ENCODE measurements at regions not wholly inside any gene's neighbourhood (a gene's known extent, or its start where the extent isn't known, plus 50 kb on each side); places are given as distances from the start of the nearest gene placed in this dataset.

DNA sequence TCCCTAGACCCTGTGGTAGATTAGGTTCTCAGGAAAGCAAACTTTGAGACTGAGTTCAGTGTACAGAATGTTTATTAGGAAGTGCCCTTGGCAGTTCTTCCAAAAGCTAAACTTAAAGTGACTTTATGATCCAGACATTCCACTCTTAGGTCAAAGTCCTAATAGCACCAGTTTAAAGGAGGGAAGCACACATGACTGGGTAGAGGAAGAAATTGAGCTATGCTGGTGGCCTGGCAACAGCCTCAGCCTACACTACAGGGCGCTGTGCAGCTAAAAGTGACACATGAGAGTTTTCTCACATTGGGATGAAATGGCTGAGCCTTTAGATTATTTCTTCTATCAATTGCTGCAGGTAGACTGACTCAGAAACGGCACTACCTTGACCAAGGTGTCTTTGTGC is 280.4 kb downstream of the BRINP2 start:
- Histone ChIP-seq H4K20me1 (ENCODE audit: insufficient read depth, low read length) (no peaks in the 10 kb centered on the region), H3K36me3 (ENCODE audit: insufficient read depth, low read length) (no peaks in the 10 kb centered on the region), H3K4me1 (ENCODE audit: insufficient read depth, low read length, poor library complexity, severe bottlenecking) (no peaks in the 10 kb centered on the region), H3K79me2 (ENCODE audit: insufficient read depth, low read depth, low read length) (no peaks in the 10 kb centered on the region), H3K27ac (ENCODE audit: low read depth, low read length, poor library complexity, severe bottlenecking) (no peak overlapping the region), H3K9me3 (ENCODE audit: low read length) (no peaks in the 10 kb centered on the region), H3K4me3 (ENCODE audit: low read depth, low read length, poor library complexity, severe bottlenecking) (no peak overlapping the region), H2AFZ (ENCODE audit: low read length) (no peak overlapping the region), H3K4me2 (ENCODE audit: low read length) (no peak overlapping the region), H3K9me2 (ENCODE audit: insufficient read depth, low read length) (no peaks in the 10 kb centered on the region)
- POLR2A ChIA-PET = no interaction called here
- DNase-seq (ENCODE audit: low spot score) = no peak
- no TSS peak for BruUV-seq (replicated peaks)
- CTCF ChIA-PET (ENCODE audit: unreplicated experiment) = no interaction called here
- intact Hi-C loops (cut with micrococcal nuclease; ENCODE audit: unreplicated experiment) = no loop called here
- TF ChIP-seq CTCF (conservative IDR thresholded peaks at IDR 0.05; ENCODE audit: low read length) (no peak), EZH2phosphoT487 (IDR thresholded peaks at IDR 0.05; ENCODE audit: borderline replicate concordance, low read depth, low read length) (no peak)

GRCh38 chr1:177448652-177449357 is 278.0 kb downstream of the BRINP2 start:
- POLR2A ChIA-PET = interaction anchor here (0.7 to 1.0 kb wide), 3 partner anchors 9 to 26 kb away, joined by 3 to 4 read pairs (median 3); no protein-coding TSS in a partner anchor
- CTCF ChIA-PET (ENCODE audit: unreplicated experiment) = no interaction called here
- TF ChIP-seq CTCF (conservative IDR thresholded peaks at IDR 0.05; ENCODE audit: low read length) (no peak), EZH2phosphoT487 (IDR thresholded peaks at IDR 0.05; ENCODE audit: borderline replicate concordance, low read depth, low read length) (no peak)

DNA sequence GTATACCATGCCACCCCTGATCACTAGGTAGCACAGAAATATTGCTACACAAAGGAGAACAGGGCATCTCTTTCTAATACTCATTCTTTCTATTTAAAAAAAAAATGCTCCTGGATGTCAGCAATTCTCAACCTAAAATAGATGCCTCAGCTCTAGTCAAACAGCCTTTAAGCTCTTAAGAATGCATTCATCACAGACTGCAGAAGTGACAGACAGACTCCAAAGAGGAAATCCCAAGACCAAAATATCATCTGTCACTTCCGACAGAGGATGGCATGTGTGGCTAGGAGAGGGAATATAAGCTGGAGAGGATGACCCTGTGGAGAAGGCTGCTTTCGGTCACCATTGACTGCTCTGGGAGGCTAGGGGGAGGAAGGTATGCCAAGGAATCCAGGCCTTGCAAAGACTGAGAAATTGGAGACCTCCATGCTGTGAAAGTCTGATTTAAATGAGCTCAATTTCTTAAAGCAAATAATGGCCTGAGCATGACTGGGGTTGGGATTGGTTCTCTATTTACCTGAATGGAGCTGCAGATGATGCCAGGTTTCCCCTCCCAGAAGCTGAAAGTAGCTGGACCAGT is 277.4 kb downstream of the BRINP2 start:
- Histone ChIP-seq H3K9me2 (ENCODE audit: insufficient read depth, low read length) (no peaks in the 10 kb centered on the region), H3K36me3 (ENCODE audit: insufficient read depth, low read length) (no peaks in the 10 kb centered on the region), H4K20me1 (ENCODE audit: insufficient read depth, low read length) (no peaks in the 10 kb centered on the region), H3K27ac (ENCODE audit: low read depth, low read length, poor library complexity, severe bottlenecking) (no peak overlapping the region), H3K9me3 (ENCODE audit: low read length) (no peaks in the 10 kb centered on the region), H3K4me3 (ENCODE audit: low read depth, low read length, poor library complexity, severe bottlenecking) (no peak overlapping the region), H2AFZ (ENCODE audit: low read length) (no peak overlapping the region), H3K79me2 (ENCODE audit: insufficient read depth, low read depth, low read length) (no peaks in the 10 kb centered on the region), H3K4me2 (ENCODE audit: low read length) (no peak overlapping the region), H3K4me1 (ENCODE audit: insufficient read depth, low read length, poor library complexity, severe bottlenecking) (no peaks in the 10 kb centered on the region)
- intact Hi-C loops (cut with micrococcal nuclease; ENCODE audit: unreplicated experiment) = no loop called here
- no peak for DNase-seq (ENCODE audit: low spot score)
- BruUV-seq (replicated peaks) = no TSS peak
- TF ChIP-seq EZH2phosphoT487 (IDR thresholded peaks at IDR 0.05; ENCODE audit: borderline replicate concordance, low read depth, low read length) (no peak), CTCF (conservative IDR thresholded peaks at IDR 0.05; ENCODE audit: low read length) (no peak)
- CTCF ChIA-PET (ENCODE audit: unreplicated experiment) = no interaction called here
- POLR2A ChIA-PET = interaction anchor here (0.7 to 1.0 kb wide), 2 partner anchors 8 to 16 kb away, joined by 3 to 4 read pairs; no protein-coding TSS in a partner anchor

More at GRCh38 chr1:177448652-177449357, 278.0 kb downstream of the BRINP2 start:
- intact Hi-C loops (cut with micrococcal nuclease; ENCODE audit: unreplicated experiment) = no loop called here
- no peak for DNase-seq (ENCODE audit: low spot score)
- no TSS peak for BruUV-seq (replicated peaks)
- Histone ChIP-seq H3K4me1 (ENCODE audit: insufficient read depth, low read length, poor library complexity, severe bottlenecking) (no peaks in the 10 kb centered on the region), H3K36me3 (ENCODE audit: insufficient read depth, low read length) (no peaks in the 10 kb centered on the region), H4K20me1 (ENCODE audit: insufficient read depth, low read length) (no peaks in the 10 kb centered on the region), H3K4me3 (ENCODE audit: low read depth, low read length, poor library complexity, severe bottlenecking) (no peak overlapping the region), H3K79me2 (ENCODE audit: insufficient read depth, low read depth, low read length) (no peaks in the 10 kb centered on the region), H3K9me3 (ENCODE audit: low read length) (no peaks in the 10 kb centered on the region), H3K4me2 (ENCODE audit: low read length) (no peak overlapping the region), H3K27ac (ENCODE audit: low read depth, low read length, poor library complexity, severe bottlenecking) (no peak overlapping the region), H3K9me2 (ENCODE audit: insufficient read depth, low read length) (no peaks in the 10 kb centered on the region), H2AFZ (ENCODE audit: low read length) (no peak overlapping the region)

Data from OCI-LY7 (cell line).